ENCODE measurements at regions not wholly inside any gene's neighbourhood (a gene's known extent, or its start where the extent isn't known, plus 50 kb on each side); places are given as distances from the start of the nearest gene placed in this dataset.

DNA sequence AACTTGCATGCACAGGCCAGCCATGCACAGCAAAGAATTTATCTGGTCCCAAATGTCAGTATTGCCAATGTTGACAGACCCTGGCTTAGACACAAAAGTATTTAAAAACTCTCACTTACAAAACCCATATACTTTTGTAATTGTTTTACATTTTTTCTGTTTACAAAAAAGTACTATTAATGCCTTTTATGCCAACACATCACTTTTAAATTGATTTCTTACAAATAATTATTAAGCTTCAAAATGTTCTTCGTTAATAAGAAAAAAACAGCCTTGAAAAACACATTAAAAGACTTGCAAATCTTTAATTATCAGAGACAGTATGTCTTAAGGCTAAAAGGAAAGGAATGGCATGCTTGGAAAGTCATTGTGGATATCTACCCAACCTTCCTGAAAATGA, 181.3 kb upstream of the TWIST2 start:
- Mint-ChIP-seq H3K4me1 (no peaks in the 10 kb centered on the region), H3K36me3 (no peaks in the 10 kb centered on the region), H3K27ac (no peak overlapping the region), H3K27me3 (ENCODE audit: low read depth in 3 of 3) (peaks cover 1 to 7% (median 2%) of the 10 kb centered on the region in 3 donors), H3K4me3 (no peak overlapping the region), H3K9me3 (peaks cover 9 to 32% (median 20%) of the 10 kb centered on the region in 7 donors)
- Histone ChIP-seq H3K27me3 (ENCODE audit: control insufficient read depth in 2 of 2, insufficient read depth in 2 of 2, low read length in 2 of 2) (peaks cover 2 to 3% of the 10 kb centered on the region in 2 donors), H3K79me2 (ENCODE audit: insufficient read depth, low read length) (no peaks in the 10 kb centered on the region), H3K4me3 (replicated peaks in 1 of 3; ENCODE audit: low read depth in 2 of 3, low read length in 3 of 3) (no peak overlapping the region), H4K20me1 (ENCODE audit: insufficient read depth, low read length) (no peaks in the 10 kb centered on the region), H3K9ac (ENCODE audit: insufficient read depth, low read length, poor library complexity, severe bottlenecking) (no peak overlapping the region), H3K4me1 (ENCODE audit: control insufficient read depth in 1 of 2, insufficient read depth in 2 of 2, low read length in 2 of 2) (no peaks in the 10 kb centered on the region), H3K4me2 (replicated peaks; ENCODE audit: extremely low read depth, low read length, poor library complexity, severe bottlenecking) (no peak overlapping the region), H3K27ac (ENCODE audit: low read depth in 1 of 2, low read length in 2 of 2) (no peak overlapping the region), H2AFZ (ENCODE audit: insufficient read depth, low read depth, low read length, poor library complexity, severe bottlenecking) (no peak overlapping the region), H3K36me3 (replicated peaks in 1 of 2; ENCODE audit: control insufficient read depth in 1 of 2, insufficient read depth in 2 of 2, low read length in 2 of 2) (no peaks in the 10 kb centered on the region), H3K9me3 (replicated peaks in 1 of 2; ENCODE audit: control insufficient read depth in 1 of 2, insufficient read depth in 1 of 2, low read length in 2 of 2) (peaks cover 6 to 15% of the 10 kb centered on the region in 2 donors)
- TF ChIP-seq, protein P1, sequence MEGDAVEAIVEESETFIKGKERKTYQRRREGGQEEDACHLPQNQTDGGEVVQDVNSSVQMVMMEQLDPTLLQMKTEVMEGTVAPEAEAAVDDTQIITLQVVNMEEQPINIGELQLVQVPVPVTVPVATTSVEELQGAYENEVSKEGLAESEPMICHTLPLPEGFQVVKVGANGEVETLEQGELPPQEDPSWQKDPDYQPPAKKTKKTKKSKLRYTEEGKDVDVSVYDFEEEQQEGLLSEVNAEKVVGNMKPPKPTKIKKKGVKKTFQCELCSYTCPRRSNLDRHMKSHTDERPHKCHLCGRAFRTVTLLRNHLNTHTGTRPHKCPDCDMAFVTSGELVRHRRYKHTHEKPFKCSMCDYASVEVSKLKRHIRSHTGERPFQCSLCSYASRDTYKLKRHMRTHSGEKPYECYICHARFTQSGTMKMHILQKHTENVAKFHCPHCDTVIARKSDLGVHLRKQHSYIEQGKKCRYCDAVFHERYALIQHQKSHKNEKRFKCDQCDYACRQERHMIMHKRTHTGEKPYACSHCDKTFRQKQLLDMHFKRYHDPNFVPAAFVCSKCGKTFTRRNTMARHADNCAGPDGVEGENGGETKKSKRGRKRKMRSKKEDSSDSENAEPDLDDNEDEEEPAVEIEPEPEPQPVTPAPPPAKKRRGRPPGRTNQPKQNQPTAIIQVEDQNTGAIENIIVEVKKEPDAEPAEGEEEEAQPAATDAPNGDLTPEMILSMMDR (IDR thresholded peaks at IDR 0.05), result no peak
- intact Hi-C loops (cut with micrococcal nuclease), result no loop called here
- no peak for DNase-seq
- no CpG with 5 or more reads among the region's 1 CpG for WGBS (ENCODE audit: insufficient coverage)

DNA sequence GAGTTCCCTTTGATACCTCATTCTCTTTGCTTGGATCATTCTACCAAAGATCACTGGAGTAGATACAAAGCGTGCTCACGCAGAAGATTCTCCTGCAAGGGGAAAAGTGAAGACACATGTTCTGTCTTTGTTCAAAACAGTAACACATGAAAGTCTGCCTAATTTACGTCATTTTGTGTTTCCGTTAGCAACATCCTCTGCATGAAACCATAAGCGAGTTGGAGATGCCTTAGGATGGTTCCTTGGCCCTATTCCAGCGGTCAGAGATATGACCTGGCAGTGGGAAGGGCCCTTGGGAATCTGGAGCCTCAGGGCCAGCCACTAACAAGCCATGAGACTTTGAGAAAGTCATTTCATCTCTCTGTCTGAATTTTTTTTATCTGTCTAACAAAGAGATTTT, 180.9 kb upstream of the TWIST2 start:
- Histone ChIP-seq H3K4me1 (ENCODE audit: control insufficient read depth in 1 of 2, insufficient read depth in 2 of 2, low read length in 2 of 2) (no peaks in the 10 kb centered on the region), H3K4me2 (replicated peaks; ENCODE audit: extremely low read depth, low read length, poor library complexity, severe bottlenecking) (no peak overlapping the region), H3K27me3 (ENCODE audit: control insufficient read depth in 2 of 2, insufficient read depth in 2 of 2, low read length in 2 of 2) (peaks cover 2 to 3% of the 10 kb centered on the region in 2 donors), H3K9me3 (replicated peaks in 1 of 2; ENCODE audit: control insufficient read depth in 1 of 2, insufficient read depth in 1 of 2, low read length in 2 of 2) (peaks cover 4 to 14% of the 10 kb centered on the region in 2 donors), H4K20me1 (ENCODE audit: insufficient read depth, low read length) (no peaks in the 10 kb centered on the region), H3K27ac (ENCODE audit: low read depth in 1 of 2, low read length in 2 of 2) (no peak overlapping the region), H3K9ac (ENCODE audit: insufficient read depth, low read length, poor library complexity, severe bottlenecking) (no peak overlapping the region), H3K79me2 (ENCODE audit: insufficient read depth, low read length) (no peaks in the 10 kb centered on the region), H3K4me3 (replicated peaks in 1 of 3; ENCODE audit: low read depth in 2 of 3, low read length in 3 of 3) (no peak overlapping the region), H3K36me3 (replicated peaks in 1 of 2; ENCODE audit: control insufficient read depth in 1 of 2, insufficient read depth in 2 of 2, low read length in 2 of 2) (no peaks in the 10 kb centered on the region), H2AFZ (ENCODE audit: insufficient read depth, low read depth, low read length, poor library complexity, severe bottlenecking) (no peak overlapping the region)
- H3K27me3 Mint-ChIP-seq (ENCODE audit: low read depth in 3 of 3), result peaks cover 1 to 6% (median 3%) of the 10 kb centered on the region in 3 donors
- WGBS (ENCODE audit: insufficient coverage), result 88% methylated on average over 5 of the region's 6 CpGs
- H3K4me1 Mint-ChIP-seq, result no peaks in the 10 kb centered on the region
- H3K9me3 Mint-ChIP-seq, result peaks cover 9 to 31% (median 20%) of the 10 kb centered on the region in 7 donors
- no peaks in the 10 kb centered on the region for H3K36me3 Mint-ChIP-seq
- no peak for DNase-seq
- TF ChIP-seq, protein P1 (IDR thresholded peaks at IDR 0.05), result no peak
- intact Hi-C loops (cut with micrococcal nuclease), result no loop called here
- no peak overlapping the region for H3K27ac Mint-ChIP-seq
- H3K4me3 Mint-ChIP-seq, result no peak overlapping the region

Data from CD14-positive monocyte (primary cell).